ENCODE measurements at regions not wholly inside any gene's neighbourhood (a gene's known extent, or its start where the extent isn't known, plus 50 kb on each side); places are given as distances from the start of the nearest gene placed in this dataset.

GRCh38 chr13:26456650-26457049, 100.8 kb upstream of the WASF3 start:
- ATAC-seq = no peak

- no peak for ATAC-seq
These were observed 100.3 kb upstream of the WASF3 start for GRCh38 chr13:26457212-26457611.

- ATAC-seq = no peak
These were observed 99.2 kb upstream of the WASF3 start for GRCh38 chr13:26458196-26458749.

DNA sequence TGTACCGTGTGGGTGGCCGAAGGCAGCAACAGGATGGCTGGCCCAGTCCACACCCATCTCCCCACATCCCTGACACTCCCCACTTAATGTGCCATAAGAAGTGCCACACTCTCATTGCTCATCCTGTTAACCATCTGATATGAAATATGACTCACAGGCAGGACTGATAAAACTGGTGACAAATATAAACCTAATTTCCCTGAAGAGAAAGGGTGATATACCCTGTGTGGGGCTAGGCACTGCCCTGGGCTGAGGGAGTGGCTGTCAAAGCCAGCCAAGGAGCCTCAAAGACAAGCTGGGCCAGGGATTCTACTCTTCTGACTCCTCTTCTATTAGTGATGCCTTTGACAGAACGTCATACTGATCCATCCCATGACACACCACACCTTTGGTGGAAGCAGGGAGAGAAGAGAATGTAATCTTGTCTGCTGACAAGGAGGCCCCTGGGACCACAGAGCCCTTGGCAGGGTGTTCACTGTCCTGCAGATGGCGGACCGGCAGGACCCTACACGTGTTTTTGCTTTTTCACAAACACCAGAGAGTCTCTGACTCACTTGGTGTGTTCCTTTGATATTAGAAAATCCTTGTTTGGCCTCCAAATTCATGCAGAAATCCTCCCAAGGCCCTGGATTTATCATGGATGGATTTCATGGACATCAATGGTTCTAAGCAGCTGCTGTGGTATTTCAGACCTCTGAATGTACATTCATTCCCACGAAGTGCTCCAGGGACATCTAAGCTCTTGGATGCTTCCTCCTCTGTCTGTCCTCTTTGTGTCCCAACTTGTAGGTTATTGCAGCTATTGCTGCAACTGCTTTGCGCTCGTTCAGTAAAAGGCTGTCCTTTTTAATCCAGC, 98.0 kb upstream of the WASF3 start:
- peak; percentile 13 to 35 for ATAC-seq

- ATAC-seq = no peak
These were observed 96.8 kb upstream of the WASF3 start for GRCh38 chr13:26460648-26461047.

DNA sequence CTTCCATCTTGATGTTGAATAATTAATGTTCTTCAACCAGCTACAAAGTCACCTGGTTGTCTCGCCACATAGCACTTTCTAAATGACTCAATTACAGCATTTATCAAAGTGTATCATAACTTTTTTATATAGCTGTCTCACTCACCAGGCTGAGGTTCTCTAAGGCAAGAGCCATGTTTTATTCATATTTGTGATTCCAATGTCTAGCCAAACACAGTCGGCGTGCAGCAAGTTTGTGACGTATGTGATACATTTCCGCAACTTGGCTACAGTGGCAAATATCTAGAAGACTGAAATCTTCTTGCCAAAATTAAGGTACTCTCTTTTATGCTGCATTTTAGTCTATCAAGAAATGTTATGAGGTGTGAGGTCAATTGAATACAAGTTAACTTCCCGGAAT, 94.2 kb upstream of the WASF3 start:
- ATAC-seq = no peak

DNA sequence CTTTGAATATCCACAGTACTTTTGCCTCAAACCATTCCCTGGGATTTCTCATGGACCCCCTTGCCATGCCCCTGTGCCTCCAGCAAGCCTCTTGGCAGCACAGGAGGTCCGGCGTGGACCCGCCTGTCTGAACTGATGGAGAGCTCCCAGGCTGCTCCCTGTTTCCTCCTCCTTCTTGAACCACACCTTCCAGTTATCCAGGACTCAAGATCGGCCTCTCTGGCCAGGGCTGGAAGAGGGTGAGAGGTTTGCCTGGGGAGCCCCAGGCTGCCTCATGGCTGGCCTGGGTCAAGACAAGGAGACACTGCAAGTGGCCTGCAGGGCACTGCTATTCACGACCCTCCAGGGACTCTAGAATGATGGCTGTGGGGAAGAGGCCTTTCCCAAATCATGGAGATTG, 93.6 kb upstream of the WASF3 start:
- no peak for ATAC-seq

GRCh38 chr13:26465514-26465913, 92.0 kb upstream of the WASF3 start:
- no peak for ATAC-seq

DNA sequence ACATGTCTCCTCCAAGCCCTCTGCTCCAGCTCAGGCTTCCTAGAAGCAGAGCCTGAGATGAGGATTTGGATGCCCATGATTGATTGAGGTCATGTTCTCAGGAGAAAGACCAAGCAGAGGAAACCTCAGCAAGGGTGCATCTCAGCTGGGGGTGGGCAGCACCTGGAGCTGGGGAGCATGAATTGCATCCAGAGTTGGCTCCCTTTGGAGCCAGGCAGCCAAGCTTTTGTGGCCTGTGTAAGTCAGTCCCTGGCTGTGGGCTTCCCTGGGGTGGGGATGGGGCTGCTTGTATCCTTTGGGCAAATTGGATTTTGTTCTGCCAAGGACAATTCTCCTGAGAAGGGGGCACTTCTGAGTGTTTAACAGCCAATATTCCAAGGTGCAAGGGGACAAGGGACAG, 91.5 kb upstream of the WASF3 start:
- no peak for ATAC-seq

GRCh38 chr13:26468265-26468801, 89.2 kb upstream of the WASF3 start:
- no peak for ATAC-seq

GRCh38 chr13:26469602-26470001, 87.9 kb upstream of the WASF3 start:
- no peak for ATAC-seq

GRCh38 chr13:26471807-26472206, 85.7 kb upstream of the WASF3 start:
- ATAC-seq = no peak

- ATAC-seq = no peak
These were observed 83.8 kb upstream of the WASF3 start for GRCh38 chr13:26473571-26474230.

DNA sequence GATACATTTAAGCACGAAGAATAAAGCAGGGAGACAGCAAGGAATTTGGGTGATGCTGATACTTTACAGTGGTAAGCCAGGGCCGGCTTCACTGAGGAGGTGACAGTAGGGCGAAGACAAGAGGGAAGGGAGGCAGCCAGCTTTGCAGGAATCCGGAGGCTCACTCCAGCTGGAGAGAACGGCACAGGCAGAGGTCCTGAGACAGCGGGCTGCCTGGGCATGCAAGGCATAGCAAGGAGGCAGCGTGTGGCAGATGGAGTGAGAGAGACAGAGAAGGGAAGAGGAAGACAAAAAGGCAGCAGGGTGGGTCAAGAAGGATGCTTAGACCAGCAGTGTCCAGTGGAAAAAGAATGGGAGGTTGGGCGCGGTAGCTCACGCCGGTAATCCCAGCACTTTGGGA, 83.2 kb upstream of the WASF3 start:
- no peak for ATAC-seq

- ATAC-seq = no peak
These were observed 82.0 kb upstream of the WASF3 start for GRCh38 chr13:26475176-26476110.

DNA sequence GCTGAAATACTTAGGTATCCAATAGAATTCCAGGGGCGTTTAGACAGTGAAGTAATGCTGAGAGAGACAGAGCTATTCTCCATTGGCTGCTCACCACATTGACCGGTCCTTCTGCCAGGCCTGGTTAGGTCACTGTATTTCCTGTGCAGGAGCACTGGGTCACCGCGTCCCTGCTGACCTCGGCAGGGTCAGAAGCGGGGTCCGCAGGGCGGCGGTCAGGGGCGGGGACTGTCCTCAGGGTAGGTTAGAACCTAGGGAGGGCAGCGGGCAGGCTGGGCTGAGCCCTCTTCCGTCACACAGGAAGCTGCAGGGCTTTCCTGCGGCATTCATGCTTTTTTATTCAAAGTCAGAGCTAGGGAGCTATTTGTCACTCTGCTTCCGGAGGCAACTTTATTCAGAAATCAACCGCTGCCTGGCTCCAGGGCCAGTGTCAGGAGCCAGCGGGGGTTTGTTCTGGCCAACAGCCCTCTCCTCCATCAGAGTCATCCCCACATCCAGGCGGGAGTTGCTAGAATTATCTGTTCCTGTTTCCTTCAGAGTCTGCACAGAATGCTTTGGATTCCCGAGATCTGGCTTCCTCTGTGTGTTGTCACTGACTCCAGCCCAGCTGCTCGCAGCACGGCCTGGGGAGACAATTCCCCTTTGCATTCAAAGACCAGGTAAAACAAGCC, 81.2 kb upstream of the WASF3 start:
- ATAC-seq = peak in 1 of 2 donors; percentile 21

DNA sequence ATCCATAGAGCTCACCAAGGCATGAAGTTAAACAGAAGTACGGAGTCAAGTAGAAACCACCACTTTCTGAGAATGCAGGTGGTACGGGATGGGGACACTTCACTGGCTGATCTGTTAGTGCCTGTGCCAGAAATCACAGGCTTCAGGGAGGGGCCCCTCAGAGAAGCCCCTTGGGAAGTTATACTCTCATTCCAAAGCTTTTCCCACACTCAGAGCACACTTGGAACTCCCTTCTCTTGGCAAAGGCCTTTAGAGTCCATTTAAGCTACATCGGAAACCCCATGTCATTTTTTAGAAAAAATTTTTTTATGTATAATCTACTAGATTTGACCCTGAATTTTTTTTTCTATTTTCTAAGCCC, 80.7 kb upstream of the WASF3 start:
- no peak for ATAC-seq

- ATAC-seq = no peak
These were observed 79.8 kb upstream of the WASF3 start for GRCh38 chr13:26477681-26478080.

- ATAC-seq = no peak
These were observed 77.1 kb upstream of the WASF3 start for GRCh38 chr13:26480246-26480855.

DNA sequence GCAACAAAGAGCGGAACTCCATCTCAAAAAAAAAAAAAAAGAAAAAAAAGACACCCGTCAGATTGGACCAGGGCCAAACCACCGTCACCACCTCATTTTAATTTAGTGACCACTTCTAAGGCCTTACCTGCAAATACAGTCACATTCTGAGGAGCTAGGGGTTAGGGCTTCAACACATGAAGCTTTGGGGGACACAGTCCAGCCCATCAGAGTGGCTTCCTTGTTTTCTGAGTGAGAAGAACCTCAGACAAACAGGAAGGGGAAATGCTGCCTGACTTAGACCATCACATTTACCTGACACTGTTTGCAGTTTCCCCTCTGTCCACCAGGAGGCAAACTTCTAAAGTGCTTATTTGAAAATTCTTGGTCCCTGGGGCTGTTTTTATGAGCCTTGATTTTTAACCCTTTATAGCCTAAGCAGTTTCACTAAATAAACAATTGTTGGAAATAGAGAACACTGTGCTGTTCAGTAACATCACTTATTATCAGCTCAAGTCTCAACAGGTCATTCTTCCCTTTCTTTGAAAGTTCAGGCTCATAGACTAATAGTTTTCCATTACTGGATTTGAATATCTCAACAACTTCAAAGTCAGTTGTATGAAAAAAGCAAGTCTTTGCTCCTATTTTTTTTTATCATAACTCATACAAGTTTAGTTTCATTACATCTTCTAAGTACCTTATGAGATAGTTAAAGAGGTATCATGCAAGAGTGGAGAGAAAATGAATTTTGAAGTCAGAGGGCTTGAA, 74.9 kb upstream of the WASF3 start:
- ATAC-seq = peak; percentile 56 to 58

DNA sequence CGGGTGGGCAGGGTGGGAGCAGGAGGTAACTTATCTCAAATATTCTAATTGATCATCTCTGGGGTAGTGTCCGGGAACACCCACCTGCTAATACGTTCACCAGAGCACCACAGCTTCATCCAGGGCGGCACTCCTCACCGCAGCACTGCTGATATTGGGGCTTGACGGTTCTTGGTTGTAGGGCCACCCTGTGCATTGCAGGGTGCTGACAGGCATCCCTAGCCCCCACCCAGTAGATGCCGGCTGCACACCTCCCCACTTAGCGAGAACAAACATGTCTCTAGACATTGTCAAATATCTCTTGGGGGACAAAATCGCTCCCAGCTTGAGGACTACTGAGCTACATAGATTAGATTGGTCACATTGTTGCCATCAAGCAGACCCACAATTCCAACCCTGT, 73.9 kb upstream of the WASF3 start:
- no peak for ATAC-seq

Measured in activated CD4-positive, CD25-positive, alpha-beta regulatory T cell treated with anti-CD3 and anti-CD28 coated beads, Interleukin-2, amount 50 U/mL, for 24 hours (primary cell).